Suprapubic skin (tissue), 4 donors: ENCODE measurements at regions not wholly inside any gene's neighbourhood (a gene's known extent, or its start where the extent isn't known, plus 50 kb on each side); places are given as distances from the start of the nearest gene placed in this dataset.

Experiments used
- CTCF ChIP-seq, 2 donors: fragments of 200-600 bp in 1 of 2; fragments of 450-650 bp in 1 of 2; sonication (generic) in 1 of 2; IDR thresholded peaks; one replicate each; pipeline ENCODE4 v1.5.1; 2016 to 2019; ENCODE audit warnings: antibody characterized with exemption in 2 of 2, mild to moderate bottlenecking in 1 of 2, moderate library complexity in 1 of 2
- EP300 ChIP-seq: sonication (generic); formaldehyde crosslinking; IDR thresholded peaks from one replicate; pipeline ENCODE4 v1.6.1; 2017; ENCODE audit warnings: antibody characterized with exemption
- POLR2A ChIP-seq, 2 donors: fragments of 450-650 bp; IDR thresholded peaks; one replicate each; pipeline ENCODE4 v1.6.1; 2017; ENCODE audit warnings: antibody characterized with exemption in 2 of 2, mild to moderate bottlenecking in 2 of 2, moderate library complexity in 2 of 2
- POLR2AphosphoS5 ChIP-seq, 3 donors: sonication (generic); formaldehyde crosslinking; IDR thresholded peaks; one replicate each; pipeline ENCODE4 v1.6.1; 2017; ENCODE audit warnings: antibody characterized with exemption in 3 of 3

GRCh38 chr5:17113174-17113958, 104.1 kb upstream of the BASP1 start:
- TF ChIP-seq EP300 = no peak
- no peak for TF ChIP-seq CTCF (IDR thresholded peaks at IDR 0.05)
- no peak for TF ChIP-seq POLR2A (IDR thresholded peaks at IDR 0.05)
- TF ChIP-seq POLR2AphosphoS5 (IDR thresholded peaks at IDR 0.05) = no peak
